KG1 (cell line): ENCODE measurements at regions not wholly inside any gene's neighbourhood (a gene's known extent, or its start where the extent isn't known, plus 50 kb on each side); places are given as distances from the start of the nearest gene placed in this dataset.
"Not testable (repeated sequence)": the region's sequence is repeated elsewhere in the genome, so short reads cannot be mapped to it uniquely, and the experiment has no call there.

Experiments
- DNase-seq: peaks from one replicate; lab custom pipeline; 2025; lab: John Stamatoyannopoulos, UW

GRCh38 chr4:4032364-4032763 lies 194.4 kb downstream of the OTOP1 start:
- not testable (repeated sequence) for DNase-seq

DNA sequence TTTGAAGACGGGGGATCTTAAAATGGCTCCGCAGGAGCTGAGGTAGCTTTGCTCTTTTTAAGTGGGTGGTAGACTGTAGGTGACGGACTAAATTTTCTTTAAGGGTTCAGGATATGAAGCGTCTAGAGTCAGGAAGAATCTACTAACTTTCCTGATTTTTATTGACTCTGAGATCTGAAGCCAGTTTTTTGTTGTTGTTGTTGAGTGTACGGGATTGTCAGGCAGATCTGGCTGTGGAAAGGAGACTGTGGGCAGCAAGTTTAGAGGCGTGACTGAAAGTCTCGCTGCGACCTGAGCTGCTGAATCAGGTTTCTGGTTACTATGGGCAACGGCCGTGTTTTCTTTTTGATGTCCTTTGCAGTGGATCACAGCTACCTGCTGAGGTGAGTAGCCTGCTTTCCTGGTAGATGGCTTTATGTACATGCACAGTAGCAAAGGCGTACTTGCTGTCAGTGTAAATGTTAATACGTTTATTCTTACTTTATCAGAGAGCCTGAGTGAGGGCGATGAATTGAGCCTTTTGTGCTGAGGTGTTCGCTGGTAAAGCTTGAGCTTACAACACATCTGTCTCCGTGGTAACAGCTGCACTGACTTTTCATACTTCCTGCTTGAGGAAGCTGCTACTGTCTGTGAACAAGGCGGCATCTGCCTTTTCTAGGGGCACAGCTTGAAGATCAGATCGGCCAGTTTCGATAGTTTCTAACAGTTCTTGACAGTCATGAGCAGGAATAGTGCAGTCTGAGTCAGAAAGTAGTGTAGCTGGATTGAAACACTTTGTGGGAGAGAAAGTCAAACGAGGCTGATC lies 193.7 kb downstream of the OTOP1 start:
- not testable (repeated sequence) for DNase-seq

GRCh38 chr4:4037399-4038138 lies 189.2 kb downstream of the OTOP1 start:
- not testable (repeated sequence) for DNase-seq

- DNase-seq: not testable (repeated sequence)
Observed at GRCh38 chr4:4045823-4046222, 180.9 kb downstream of the OTOP1 start.

- DNase-seq: not testable (repeated sequence)
Observed at GRCh38 chr4:4046686-4047085, 180.0 kb downstream of the OTOP1 start.

GRCh38 chr4:4047202-4047601 lies 179.5 kb downstream of the OTOP1 start:
- DNase-seq: not testable (repeated sequence)

- DNase-seq: not testable (repeated sequence)
Observed at GRCh38 chr4:4048227-4048626, 178.5 kb downstream of the OTOP1 start.

- not testable (repeated sequence) for DNase-seq
Observed at GRCh38 chr4:4050781-4051180, 175.9 kb downstream of the OTOP1 start.

DNA sequence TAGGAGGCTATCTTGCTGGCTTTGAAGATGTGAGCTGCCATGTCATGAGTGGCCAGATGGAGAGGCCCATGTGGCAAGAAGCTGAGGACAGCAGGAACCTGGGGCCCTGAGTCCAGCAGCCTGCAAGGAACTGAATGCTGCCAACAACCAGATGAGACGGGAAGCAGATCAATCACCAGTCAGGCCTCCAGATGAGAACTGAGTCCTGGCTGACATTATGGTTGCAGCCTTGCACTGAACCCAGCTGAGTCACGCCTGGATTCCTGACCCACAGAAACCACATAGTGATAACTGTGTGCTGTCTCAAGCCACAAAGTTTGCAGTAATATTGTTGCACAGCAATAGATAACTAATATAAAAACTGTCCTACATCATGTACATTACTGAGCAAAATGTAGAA lies 173.8 kb downstream of the OTOP1 start:
- DNase-seq: not testable (repeated sequence)

GRCh38 chr4:4057226-4057625 lies 169.5 kb downstream of the OTOP1 start:
- DNase-seq: not testable (repeated sequence)

DNA sequence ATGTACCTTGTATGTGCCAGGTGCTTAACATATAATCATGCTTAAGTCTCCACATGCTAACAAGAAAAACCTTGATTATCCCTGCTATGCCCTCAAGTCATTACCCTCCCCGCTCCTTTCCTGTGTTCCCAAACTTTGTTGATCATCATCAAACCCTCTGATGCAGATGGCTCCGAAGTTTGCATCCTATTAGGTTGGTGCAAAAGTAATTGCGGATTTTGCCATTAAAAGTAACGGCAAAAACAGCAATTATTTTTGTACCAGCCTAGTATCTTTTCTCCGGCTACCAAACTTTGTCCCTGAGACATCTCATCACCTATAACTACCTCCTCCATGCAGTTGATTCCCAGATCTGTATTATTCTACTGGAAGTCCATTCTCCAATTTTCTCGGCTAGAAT lies 142.6 kb downstream of the OTOP1 start:
- not testable (repeated sequence) for DNase-seq

GRCh38 chr4:4089716-4090419 lies 136.9 kb downstream of the OTOP1 start:
- DNase-seq: not testable (repeated sequence)

GRCh38 chr4:4090720-4091119 lies 136.0 kb downstream of the OTOP1 start:
- not testable (repeated sequence) for DNase-seq

- DNase-seq: not testable (repeated sequence)
Observed at GRCh38 chr4:4092159-4092558, 134.6 kb downstream of the OTOP1 start.

DNA sequence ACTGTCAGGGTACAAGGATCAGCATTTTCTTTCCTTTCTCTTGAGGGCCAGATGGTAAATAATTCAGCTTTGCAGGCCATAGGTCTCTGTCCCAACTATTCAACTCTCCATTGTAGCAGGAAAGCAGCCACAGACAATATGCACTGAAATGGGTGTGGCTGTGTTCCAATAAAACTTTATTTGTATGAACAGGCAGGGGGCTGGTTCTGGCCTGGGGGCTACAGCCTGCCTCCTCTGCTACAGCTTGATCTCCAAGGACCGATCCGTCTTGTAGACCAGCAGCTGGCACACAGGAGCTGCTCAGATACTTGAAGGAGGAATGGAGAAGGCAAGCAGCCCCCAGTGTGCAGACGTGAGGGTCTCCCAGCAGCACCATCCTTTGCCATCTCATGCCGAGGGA lies 127.1 kb downstream of the OTOP1 start:
- DNase-seq: not testable (repeated sequence)

DNA sequence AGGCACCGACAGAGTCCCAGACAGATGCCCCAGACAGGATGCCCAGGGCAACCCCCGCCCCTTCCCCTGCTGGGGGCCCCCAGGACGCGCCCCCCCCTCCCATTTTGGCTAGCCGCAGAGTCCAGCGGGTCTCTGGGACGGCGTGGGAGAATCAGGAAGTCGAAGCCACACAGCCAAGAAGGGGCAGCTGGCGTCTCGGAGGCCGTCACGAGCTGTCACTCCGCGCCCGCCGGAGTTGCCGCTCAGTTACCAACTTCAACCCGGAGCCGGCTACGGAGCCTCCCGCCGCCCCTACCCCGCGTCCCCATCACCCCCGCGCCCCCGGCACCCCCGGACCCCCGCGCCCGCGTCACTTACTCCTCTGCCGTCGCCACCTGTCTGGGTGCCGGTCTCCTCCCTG lies 119.8 kb downstream of the OTOP1 start:
- not testable (repeated sequence) for DNase-seq

DNA sequence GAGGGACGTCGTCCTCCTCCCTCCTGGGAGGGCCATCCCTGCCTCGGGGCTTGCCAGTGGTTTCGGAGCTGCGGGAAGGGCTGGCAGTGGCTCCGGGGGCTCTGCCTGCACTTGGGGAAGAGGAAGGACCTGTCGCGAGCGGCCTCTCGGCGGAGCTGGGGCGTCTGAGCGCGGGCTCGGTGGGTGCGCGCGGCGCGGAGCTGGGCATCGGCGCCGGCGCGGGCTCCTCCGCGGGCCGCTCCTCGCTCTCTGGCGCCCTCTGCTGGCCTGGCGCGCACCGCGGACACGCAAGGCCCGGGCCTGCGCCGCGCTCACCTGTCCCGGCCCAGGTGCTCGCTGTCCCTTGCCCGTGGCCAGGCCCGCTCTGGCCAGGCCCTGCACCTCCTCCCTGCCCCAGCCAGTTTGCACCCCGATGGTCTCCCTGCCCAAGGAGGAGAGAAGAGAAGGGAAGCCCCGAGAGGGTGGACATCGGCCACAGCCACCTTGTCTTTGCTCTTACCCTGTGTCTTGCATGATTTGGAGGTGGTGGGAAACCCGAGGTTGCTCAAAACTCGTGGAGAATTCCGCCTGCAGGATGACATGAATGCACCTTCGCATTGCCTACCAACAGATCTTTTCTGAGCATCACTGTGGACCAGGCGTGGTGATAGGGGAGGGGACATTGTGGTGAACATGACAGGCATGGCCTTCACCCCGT lies 119.2 kb downstream of the OTOP1 start:
- DNase-seq: peak; percentile 1

DNA sequence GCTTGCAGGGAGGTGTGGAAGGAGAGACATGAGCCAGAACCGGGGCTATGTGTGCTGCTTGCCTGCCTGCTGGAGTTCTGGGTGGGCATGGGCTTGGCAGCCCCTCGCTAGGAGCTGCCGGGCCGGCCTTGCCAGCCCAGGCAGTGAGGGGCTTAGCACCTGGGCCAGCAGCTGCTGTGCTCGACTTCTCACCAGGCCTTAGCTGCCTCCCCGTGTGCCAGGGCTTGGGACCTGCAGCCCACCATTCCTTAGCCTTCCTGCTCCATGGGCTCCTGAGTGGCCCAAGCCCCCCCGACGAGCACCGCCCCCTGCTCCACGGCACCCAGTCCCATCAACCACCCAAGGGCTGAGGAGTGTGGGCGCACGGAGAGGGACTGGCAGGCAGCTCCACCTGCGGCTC lies 111.3 kb downstream of the OTOP1 start:
- DNase-seq: not testable (repeated sequence)

DNA sequence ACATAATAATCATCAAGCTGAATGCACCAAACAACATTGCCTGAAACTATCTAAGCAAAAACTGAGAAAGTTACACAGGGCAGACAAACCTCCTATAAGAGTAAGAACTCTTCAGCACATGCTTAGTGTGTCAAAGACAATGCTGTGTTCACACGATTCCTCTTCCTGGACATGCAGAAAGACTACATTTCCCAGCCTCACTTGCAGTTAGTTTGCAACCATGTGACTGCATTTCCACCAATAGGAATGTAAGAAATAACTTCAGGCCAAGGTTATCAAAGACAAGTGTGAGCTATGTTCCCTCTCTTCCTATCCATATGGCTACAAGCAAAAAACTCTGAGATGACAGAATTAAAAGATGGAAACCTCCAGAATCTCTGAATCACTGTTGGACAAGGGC lies 109.8 kb downstream of the OTOP1 start:
- DNase-seq: not testable (repeated sequence)

- not testable (repeated sequence) for DNase-seq
Observed at GRCh38 chr4:4134368-4134767, 92.4 kb downstream of the OTOP1 start.

DNA sequence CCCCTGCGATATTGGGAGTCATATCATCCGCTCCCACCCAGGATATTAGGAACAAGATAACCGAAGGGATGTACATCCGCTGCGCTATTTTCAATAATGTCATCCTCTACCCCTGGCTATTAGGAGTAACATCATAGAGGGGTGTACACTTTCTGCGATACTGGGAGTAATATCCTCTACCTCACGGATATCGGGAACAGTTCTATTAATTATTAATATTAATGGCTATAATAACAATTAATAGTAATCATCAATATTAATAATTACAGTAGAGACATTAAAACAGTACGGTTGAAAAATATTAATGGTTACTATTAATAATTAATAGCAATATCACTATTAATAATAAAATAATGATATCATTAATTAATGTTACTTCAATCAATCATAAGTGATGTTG lies 90.1 kb downstream of the OTOP1 start:
- not testable (repeated sequence) for DNase-seq
